Activated CD4-positive, alpha-beta T cell treated with anti-CD3 and anti-CD28 coated beads, Interleukin-2, amount 50 U/mL, for 1 hour (primary cell): ENCODE measurements at regions not wholly inside any gene's neighbourhood (a gene's known extent, or its start where the extent isn't known, plus 50 kb on each side); places are given as distances from the start of the nearest gene placed in this dataset.
"Not testable (repeated sequence)": the region's sequence is repeated elsewhere in the genome, so short reads cannot be mapped to it uniquely, and the experiment has no call there.

Experiments used
- DNase-seq: peaks from one replicate; pipeline ENCODE4 v3.0.0-alpha.2; 2020

GRCh38 chr5:42889311-42889933 lies 77.7 kb upstream of the SELENOP start:
- peak; percentile 55 for DNase-seq

GRCh38 chr5:42888771-42889170 lies 77.1 kb upstream of the SELENOP start:
- DNase-seq = no peak

- DNase-seq = no peak
These were observed 75.9 kb upstream of the SELENOP start for GRCh38 chr5:42887575-42887974.

- no peak for DNase-seq
These were observed 75.4 kb upstream of the SELENOP start for GRCh38 chr5:42887097-42887496.

GRCh38 chr5:42886635-42887034 lies 74.9 kb upstream of the SELENOP start:
- no peak for DNase-seq

GRCh38 chr5:42884326-42884725 lies 72.6 kb upstream of the SELENOP start:
- DNase-seq = no peak

GRCh38 chr5:42881416-42882117 lies 69.9 kb upstream of the SELENOP start:
- DNase-seq = no peak

GRCh38 chr5:42880496-42881150 lies 68.9 kb upstream of the SELENOP start:
- DNase-seq = no peak

GRCh38 chr5:42879291-42879690 lies 67.6 kb upstream of the SELENOP start:
- no peak for DNase-seq

- no peak for DNase-seq
These were observed 66.9 kb upstream of the SELENOP start for GRCh38 chr5:42878550-42878949.

- DNase-seq = no peak
These were observed 66.3 kb upstream of the SELENOP start for GRCh38 chr5:42878041-42878440.

- no peak for DNase-seq
These were observed 65.7 kb upstream of the SELENOP start for GRCh38 chr5:42877431-42877830.

GRCh38 chr5:42876375-42876844 lies 64.7 kb upstream of the SELENOP start:
- DNase-seq = no peak

GRCh38 chr5:42875785-42876374 lies 64.2 kb upstream of the SELENOP start:
- no peak for DNase-seq

- no peak for DNase-seq
These were observed 63.5 kb upstream of the SELENOP start for GRCh38 chr5:42875211-42875610.

GRCh38 chr5:42874621-42875198 lies 63.0 kb upstream of the SELENOP start:
- DNase-seq = no peak

- no peak for DNase-seq
These were observed 61.2 kb upstream of the SELENOP start for GRCh38 chr5:42872865-42873264.

GRCh38 chr5:42870882-42871418 lies 59.3 kb upstream of the SELENOP start:
- DNase-seq = no peak

GRCh38 chr5:42868417-42868816 lies 56.7 kb upstream of the SELENOP start:
- not testable (repeated sequence) for DNase-seq

GRCh38 chr5:42864749-42865148 lies 53.1 kb upstream of the SELENOP start:
- DNase-seq = not testable (repeated sequence)
